WTC11 (cell line): ENCODE measurements at regions not wholly inside any gene's neighbourhood (a gene's known extent, or its start where the extent isn't known, plus 50 kb on each side); places are given as distances from the start of the nearest gene placed in this dataset.

ENCODE experiments used
- ATAC-seq: fragments of 200-7000 bp; cut with Tn5 transposase; 2 replicates; pipeline ENCODE4 v1.10.0; 2021; ENCODE audit warnings: mild to moderate bottlenecking, moderate library complexity
- CTCF ChIA-PET: fragments of 300-600 bp; sonication (Branson Sonifier 250); formaldehyde crosslinking; loops from one replicate; lab custom pipeline; 2021; ENCODE audit warnings: antibody characterized with exemption; lab: Charles Lee
- POLR2A ChIA-PET: fragments of 350-600 bp; sonication (Branson Sonifier 250); formaldehyde crosslinking; loops from one replicate; lab custom pipeline; 2021; ENCODE audit warnings: antibody characterized with exemption; lab: Charles Lee
- DNase-seq: peaks from one replicate; pipeline ENCODE4 v3.0.0; 2021; ENCODE audit warnings: low spot score
- H3K27ac Mint-ChIP-seq: 2 replicates; pipeline ENCODE4 v1.8.0; 2021; ENCODE audit warnings: mixed read lengths
- H3K27me3 Mint-ChIP-seq: 2 replicates; pipeline ENCODE4 v1.8.0; 2021; ENCODE audit warnings: low read depth, mild to moderate bottlenecking, moderate library complexity, mixed read lengths
- H3K36me3 Mint-ChIP-seq: 2 replicates; pipeline ENCODE4 v1.8.0; 2021; ENCODE audit warnings: mixed read lengths
- H3K4me1 Mint-ChIP-seq: 2 replicates; pipeline ENCODE4 v1.8.0; 2022; ENCODE audit warnings: mixed read lengths
- H3K4me3 Mint-ChIP-seq: 2 replicates; pipeline ENCODE4 v1.8.0; 2021; ENCODE audit warnings: mild to moderate bottlenecking, moderate library complexity, mixed read lengths
- H3K9me3 Mint-ChIP-seq: 2 replicates; pipeline ENCODE4 v1.8.0; 2021; ENCODE audit warnings: mixed read lengths
- CBFB ChIP-seq: sonication (generic); formaldehyde crosslinking; IDR thresholded peaks from 2 replicates; pipeline ENCODE4 v1.8.1; 2022; ENCODE audit warnings: mild to moderate bottlenecking, low read depth, missing genetic modification reagents
- CREM ChIP-seq: sonication (generic); formaldehyde crosslinking; IDR thresholded peaks from 2 replicates; pipeline ENCODE4 v1.8.1; 2022; ENCODE audit warnings: mild to moderate bottlenecking, missing genetic modification reagents, moderate library complexity
- ESRRA ChIP-seq: sonication (generic); formaldehyde crosslinking; IDR thresholded peaks from 2 replicates; pipeline ENCODE4 v1.8.1; 2022; ENCODE audit warnings: mild to moderate bottlenecking, missing genetic modification reagents, borderline replicate concordance
- GABPB1 ChIP-seq: sonication (generic); formaldehyde crosslinking; IDR thresholded peaks from 2 replicates; pipeline ENCODE4 v1.8.1; 2023; ENCODE audit warnings: mild to moderate bottlenecking, missing genetic modification reagents
- IRF2 ChIP-seq: sonication (generic); formaldehyde crosslinking; IDR thresholded peaks from 2 replicates; pipeline ENCODE4 v1.8.0; 2022; ENCODE audit warnings: low read depth, missing genetic modification reagents, borderline replicate concordance
- NFYB ChIP-seq: sonication (generic); formaldehyde crosslinking; conservative IDR thresholded peaks from 2 replicates; pipeline ENCODE4 v1.8.0; 2022; ENCODE audit warnings: low read depth, missing genetic modification reagents
- NR1H2 ChIP-seq: sonication (generic); formaldehyde crosslinking; IDR thresholded peaks from 2 replicates; pipeline ENCODE4 v1.9.0; 2021; ENCODE audit warnings: mild to moderate bottlenecking, moderate library complexity, missing genetic modification reagents
- NR3C1 ChIP-seq: sonication (generic); formaldehyde crosslinking; conservative IDR thresholded peaks from 2 replicates; pipeline ENCODE4 v1.8.1; 2023; ENCODE audit warnings: low read depth, mild to moderate bottlenecking, missing genetic modification reagents
- OVOL2 ChIP-seq: fragments of 250-450 bp; sonication (Bioruptor Pico); IDR thresholded peaks from 2 replicates; pipeline ENCODE4 v1.9.0; 2021; ENCODE audit warnings: mild to moderate bottlenecking, borderline replicate concordance
- SMAD3 ChIP-seq: sonication (generic); formaldehyde crosslinking; IDR thresholded peaks from 2 replicates; pipeline ENCODE4 v1.8.0; 2022; ENCODE audit warnings: missing genetic modification reagents, mild to moderate bottlenecking, borderline replicate concordance
- ZBTB21 ChIP-seq: sonication (generic); formaldehyde crosslinking; IDR thresholded peaks from 2 replicates; pipeline ENCODE4 v1.8.1; 2023; ENCODE audit warnings: mild to moderate bottlenecking, missing genetic modification reagents, borderline replicate concordance
- ZNF396 ChIP-seq: fragments of 250-450 bp; sonication (Bioruptor Pico); IDR thresholded peaks from 2 replicates; pipeline ENCODE4 v1.8.0; 2021; ENCODE audit warnings: mild to moderate bottlenecking, moderate library complexity, borderline replicate concordance
- ZNF416 ChIP-seq: fragments of 250-450 bp; sonication (Bioruptor Pico); IDR thresholded peaks from 2 replicates; pipeline ENCODE4 v1.9.0; 2021; ENCODE audit warnings: mild to moderate bottlenecking, inconsistent platforms
- TF ChIP-seq, protein P1 (sequence below): fragments of 250-450 bp; sonication (Bioruptor Pico); IDR thresholded peaks from 2 replicates; pipeline ENCODE4 v1.9.0; 2021; ENCODE audit warnings: mild to moderate bottlenecking
- TF ChIP-seq, protein P2 (sequence below): sonication (generic); formaldehyde crosslinking; IDR thresholded peaks from 2 replicates; pipeline ENCODE4 v1.8.1; 2023; ENCODE audit warnings: mild to moderate bottlenecking, missing genetic modification reagents, borderline replicate concordance
- TF ChIP-seq, protein P3 (sequence below): sonication (generic); formaldehyde crosslinking; IDR thresholded peaks from 2 replicates; pipeline ENCODE4 v1.8.1; 2022; ENCODE audit warnings: mild to moderate bottlenecking, missing genetic modification reagents, moderate library complexity, borderline replicate concordance
- TF ChIP-seq, protein P4 (sequence below): fragments of 250-450 bp; sonication (Bioruptor Pico); conservative IDR thresholded peaks from 2 replicates; pipeline ENCODE4 v1.9.0; 2021; ENCODE audit warnings: mild to moderate bottlenecking
- TF ChIP-seq, protein P5 (sequence below): fragments of 200-600 bp; IDR thresholded peaks from 2 replicates; pipeline ENCODE4 v1.8.0; 2022; ENCODE audit warnings: antibody characterized with exemption
- TF ChIP-seq, protein P6 (sequence below): sonication (generic); formaldehyde crosslinking; IDR thresholded peaks from 2 replicates; pipeline ENCODE4 v1.8.0; 2023; ENCODE audit warnings: mild to moderate bottlenecking, missing genetic modification reagents
- TF ChIP-seq, protein P7 (sequence below): sonication (generic); formaldehyde crosslinking; conservative IDR thresholded peaks from 2 replicates; pipeline ENCODE4 v1.8.1; 2023; ENCODE audit warnings: mild to moderate bottlenecking, low read depth, missing genetic modification reagents, moderate library complexity

DNA sequence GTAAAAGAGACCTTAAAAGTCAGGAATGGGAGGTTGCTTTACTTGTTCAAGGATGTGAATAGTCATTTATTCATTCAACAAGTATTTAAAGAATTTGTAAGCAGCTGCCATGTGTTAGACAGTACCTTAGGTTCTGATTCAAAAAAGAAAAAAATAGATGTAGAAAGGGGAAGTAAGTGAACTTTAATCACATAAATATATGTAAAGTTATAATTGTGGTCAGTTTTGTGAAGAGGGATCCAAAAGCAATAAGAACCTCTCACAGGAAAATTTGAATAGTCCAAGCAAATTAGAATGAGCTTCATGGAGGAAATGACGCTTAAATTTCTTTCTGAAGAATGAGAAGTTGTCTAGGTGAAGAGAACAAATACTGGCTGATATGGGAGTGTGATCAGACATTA is 596.1 kb upstream of the CITED2 start (continued):
- TF ChIP-seq, protein P1, sequence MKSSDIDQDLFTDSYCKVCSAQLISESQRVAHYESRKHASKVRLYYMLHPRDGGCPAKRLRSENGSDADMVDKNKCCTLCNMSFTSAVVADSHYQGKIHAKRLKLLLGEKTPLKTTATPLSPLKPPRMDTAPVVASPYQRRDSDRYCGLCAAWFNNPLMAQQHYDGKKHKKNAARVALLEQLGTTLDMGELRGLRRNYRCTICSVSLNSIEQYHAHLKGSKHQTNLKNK = no peak
- TF ChIP-seq, protein P2, sequence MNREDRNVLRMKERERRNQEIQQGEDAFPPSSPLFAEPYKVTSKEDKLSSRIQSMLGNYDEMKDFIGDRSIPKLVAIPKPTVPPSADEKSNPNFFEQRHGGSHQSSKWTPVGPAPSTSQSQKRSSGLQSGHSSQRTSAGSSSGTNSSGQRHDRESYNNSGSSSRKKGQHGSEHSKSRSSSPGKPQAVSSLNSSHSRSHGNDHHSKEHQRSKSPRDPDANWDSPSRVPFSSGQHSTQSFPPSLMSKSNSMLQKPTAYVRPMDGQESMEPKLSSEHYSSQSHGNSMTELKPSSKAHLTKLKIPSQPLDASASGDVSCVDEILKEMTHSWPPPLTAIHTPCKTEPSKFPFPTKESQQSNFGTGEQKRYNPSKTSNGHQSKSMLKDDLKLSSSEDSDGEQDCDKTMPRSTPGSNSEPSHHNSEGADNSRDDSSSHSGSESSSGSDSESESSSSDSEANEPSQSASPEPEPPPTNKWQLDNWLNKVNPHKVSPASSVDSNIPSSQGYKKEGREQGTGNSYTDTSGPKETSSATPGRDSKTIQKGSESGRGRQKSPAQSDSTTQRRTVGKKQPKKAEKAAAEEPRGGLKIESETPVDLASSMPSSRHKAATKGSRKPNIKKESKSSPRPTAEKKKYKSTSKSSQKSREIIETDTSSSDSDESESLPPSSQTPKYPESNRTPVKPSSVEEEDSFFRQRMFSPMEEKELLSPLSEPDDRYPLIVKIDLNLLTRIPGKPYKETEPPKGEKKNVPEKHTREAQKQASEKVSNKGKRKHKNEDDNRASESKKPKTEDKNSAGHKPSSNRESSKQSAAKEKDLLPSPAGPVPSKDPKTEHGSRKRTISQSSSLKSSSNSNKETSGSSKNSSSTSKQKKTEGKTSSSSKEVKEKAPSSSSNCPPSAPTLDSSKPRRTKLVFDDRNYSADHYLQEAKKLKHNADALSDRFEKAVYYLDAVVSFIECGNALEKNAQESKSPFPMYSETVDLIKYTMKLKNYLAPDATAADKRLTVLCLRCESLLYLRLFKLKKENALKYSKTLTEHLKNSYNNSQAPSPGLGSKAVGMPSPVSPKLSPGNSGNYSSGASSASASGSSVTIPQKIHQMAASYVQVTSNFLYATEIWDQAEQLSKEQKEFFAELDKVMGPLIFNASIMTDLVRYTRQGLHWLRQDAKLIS (CRISPR knock-in tag) = no peak
- no peak for TF ChIP-seq NFYB (CRISPR knock-in tag)
- TF ChIP-seq, protein P3, sequence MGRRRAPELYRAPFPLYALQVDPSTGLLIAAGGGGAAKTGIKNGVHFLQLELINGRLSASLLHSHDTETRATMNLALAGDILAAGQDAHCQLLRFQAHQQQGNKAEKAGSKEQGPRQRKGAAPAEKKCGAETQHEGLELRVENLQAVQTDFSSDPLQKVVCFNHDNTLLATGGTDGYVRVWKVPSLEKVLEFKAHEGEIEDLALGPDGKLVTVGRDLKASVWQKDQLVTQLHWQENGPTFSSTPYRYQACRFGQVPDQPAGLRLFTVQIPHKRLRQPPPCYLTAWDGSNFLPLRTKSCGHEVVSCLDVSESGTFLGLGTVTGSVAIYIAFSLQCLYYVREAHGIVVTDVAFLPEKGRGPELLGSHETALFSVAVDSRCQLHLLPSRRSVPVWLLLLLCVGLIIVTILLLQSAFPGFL = no peak
- TF ChIP-seq, protein P4, sequence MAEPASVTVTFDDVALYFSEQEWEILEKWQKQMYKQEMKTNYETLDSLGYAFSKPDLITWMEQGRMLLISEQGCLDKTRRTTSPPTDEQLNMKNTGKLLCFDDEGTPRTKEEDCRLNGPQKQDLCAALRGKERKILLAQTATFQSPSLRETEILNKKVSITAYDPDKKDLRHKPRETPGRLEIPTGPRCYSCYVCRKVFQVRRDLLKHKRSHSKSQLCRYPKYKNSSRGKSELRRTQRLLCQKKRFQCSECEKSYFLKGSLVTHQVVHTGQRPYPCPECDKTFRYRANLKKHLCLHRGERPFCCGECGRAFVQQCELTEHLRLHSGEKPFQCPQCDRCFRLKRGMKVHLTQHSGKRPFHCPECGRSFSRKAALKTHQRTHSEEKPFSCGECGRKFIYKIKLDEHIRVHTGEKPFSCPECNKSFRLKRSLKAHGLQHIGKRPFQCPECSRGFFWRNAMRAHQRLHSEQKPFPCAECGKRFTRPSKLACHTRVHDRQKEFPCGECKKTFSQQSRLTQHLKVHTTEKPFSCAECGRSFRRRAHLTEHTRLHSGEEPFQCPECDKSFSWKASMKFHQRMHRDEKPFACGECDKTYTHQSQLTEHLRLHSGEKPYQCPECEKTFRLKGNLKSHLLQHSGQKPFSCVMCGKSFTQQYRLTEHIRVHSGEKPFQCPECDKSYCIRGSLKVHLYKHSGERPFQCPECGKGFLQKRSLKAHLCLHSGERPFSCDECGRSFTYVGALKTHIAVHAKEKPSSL (CRISPR knock-in tag) = no peak

DNA sequence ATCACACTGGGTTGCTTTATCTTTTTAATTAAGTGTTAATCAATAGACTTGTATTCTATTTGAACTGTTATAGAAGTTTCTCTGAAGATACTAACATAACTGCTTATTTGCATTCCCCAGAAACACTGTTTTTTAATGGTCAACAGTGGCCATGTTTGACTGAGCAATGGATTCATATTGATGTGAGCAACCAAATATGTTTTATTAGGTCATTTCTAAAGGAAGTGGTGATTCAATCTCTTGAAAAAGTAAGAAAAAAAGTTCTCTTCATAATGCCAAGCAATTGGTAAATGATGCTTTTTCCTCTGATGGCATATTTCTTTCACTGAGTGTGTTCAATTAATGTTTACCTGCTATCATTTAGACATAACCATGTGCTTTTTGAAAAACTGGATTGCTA is 593.0 kb upstream of the CITED2 start:
- 0 out of 2 replicates have a peak, but pooled peaks cover 12% of the 10 kb centered on the region for H3K9me3 Mint-ChIP-seq
- no peak for DNase-seq
- POLR2A ChIA-PET = no interaction called here
- no peak for TF ChIP-seq IRF2 (CRISPR knock-in tag)
- TF ChIP-seq ZBTB21 (CRISPR knock-in tag) = no peak
- TF ChIP-seq, protein P3 = no peak
- TF ChIP-seq OVOL2 (CRISPR knock-in tag) = no peak
- TF ChIP-seq NFYB (CRISPR knock-in tag) = no peak
- TF ChIP-seq, protein P5, sequence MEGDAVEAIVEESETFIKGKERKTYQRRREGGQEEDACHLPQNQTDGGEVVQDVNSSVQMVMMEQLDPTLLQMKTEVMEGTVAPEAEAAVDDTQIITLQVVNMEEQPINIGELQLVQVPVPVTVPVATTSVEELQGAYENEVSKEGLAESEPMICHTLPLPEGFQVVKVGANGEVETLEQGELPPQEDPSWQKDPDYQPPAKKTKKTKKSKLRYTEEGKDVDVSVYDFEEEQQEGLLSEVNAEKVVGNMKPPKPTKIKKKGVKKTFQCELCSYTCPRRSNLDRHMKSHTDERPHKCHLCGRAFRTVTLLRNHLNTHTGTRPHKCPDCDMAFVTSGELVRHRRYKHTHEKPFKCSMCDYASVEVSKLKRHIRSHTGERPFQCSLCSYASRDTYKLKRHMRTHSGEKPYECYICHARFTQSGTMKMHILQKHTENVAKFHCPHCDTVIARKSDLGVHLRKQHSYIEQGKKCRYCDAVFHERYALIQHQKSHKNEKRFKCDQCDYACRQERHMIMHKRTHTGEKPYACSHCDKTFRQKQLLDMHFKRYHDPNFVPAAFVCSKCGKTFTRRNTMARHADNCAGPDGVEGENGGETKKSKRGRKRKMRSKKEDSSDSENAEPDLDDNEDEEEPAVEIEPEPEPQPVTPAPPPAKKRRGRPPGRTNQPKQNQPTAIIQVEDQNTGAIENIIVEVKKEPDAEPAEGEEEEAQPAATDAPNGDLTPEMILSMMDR = no peak
- TF ChIP-seq SMAD3 (CRISPR knock-in tag) = no peak
- no peak for TF ChIP-seq CREM (CRISPR knock-in tag)
- TF ChIP-seq, protein P6, sequence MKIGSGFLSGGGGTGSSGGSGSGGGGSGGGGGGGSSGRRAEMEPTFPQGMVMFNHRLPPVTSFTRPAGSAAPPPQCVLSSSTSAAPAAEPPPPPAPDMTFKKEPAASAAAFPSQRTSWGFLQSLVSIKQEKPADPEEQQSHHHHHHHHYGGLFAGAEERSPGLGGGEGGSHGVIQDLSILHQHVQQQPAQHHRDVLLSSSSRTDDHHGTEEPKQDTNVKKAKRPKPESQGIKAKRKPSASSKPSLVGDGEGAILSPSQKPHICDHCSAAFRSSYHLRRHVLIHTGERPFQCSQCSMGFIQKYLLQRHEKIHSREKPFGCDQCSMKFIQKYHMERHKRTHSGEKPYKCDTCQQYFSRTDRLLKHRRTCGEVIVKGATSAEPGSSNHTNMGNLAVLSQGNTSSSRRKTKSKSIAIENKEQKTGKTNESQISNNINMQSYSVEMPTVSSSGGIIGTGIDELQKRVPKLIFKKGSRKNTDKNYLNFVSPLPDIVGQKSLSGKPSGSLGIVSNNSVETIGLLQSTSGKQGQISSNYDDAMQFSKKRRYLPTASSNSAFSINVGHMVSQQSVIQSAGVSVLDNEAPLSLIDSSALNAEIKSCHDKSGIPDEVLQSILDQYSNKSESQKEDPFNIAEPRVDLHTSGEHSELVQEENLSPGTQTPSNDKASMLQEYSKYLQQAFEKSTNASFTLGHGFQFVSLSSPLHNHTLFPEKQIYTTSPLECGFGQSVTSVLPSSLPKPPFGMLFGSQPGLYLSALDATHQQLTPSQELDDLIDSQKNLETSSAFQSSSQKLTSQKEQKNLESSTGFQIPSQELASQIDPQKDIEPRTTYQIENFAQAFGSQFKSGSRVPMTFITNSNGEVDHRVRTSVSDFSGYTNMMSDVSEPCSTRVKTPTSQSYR (CRISPR knock-in tag) = no peak
- no peak for TF ChIP-seq NR3C1 (CRISPR knock-in tag)
- no peak for TF ChIP-seq CBFB (CRISPR knock-in tag)
- TF ChIP-seq ESRRA (CRISPR knock-in tag) = no peak
- TF ChIP-seq ZNF396 = no peak
- TF ChIP-seq NR1H2 (CRISPR knock-in tag) = no peak
- TF ChIP-seq, protein P7, sequence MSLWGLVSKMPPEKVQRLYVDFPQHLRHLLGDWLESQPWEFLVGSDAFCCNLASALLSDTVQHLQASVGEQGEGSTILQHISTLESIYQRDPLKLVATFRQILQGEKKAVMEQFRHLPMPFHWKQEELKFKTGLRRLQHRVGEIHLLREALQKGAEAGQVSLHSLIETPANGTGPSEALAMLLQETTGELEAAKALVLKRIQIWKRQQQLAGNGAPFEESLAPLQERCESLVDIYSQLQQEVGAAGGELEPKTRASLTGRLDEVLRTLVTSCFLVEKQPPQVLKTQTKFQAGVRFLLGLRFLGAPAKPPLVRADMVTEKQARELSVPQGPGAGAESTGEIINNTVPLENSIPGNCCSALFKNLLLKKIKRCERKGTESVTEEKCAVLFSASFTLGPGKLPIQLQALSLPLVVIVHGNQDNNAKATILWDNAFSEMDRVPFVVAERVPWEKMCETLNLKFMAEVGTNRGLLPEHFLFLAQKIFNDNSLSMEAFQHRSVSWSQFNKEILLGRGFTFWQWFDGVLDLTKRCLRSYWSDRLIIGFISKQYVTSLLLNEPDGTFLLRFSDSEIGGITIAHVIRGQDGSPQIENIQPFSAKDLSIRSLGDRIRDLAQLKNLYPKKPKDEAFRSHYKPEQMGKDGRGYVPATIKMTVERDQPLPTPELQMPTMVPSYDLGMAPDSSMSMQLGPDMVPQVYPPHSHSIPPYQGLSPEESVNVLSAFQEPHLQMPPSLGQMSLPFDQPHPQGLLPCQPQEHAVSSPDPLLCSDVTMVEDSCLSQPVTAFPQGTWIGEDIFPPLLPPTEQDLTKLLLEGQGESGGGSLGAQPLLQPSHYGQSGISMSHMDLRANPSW (CRISPR knock-in tag) = no peak
- TF ChIP-seq ZNF416 (CRISPR knock-in tag) = no peak
- no peak for TF ChIP-seq GABPB1 (CRISPR knock-in tag)
- TF ChIP-seq, all 79 proteins: peak for 0
- no peak for ATAC-seq
- CTCF ChIA-PET = no interaction called here
- Mint-ChIP-seq H3K27ac (no peak overlapping the region), H3K4me1 (peaks cover 28% of the 10 kb centered on the region), H3K4me3 (no peak overlapping the region), H3K27me3 (no peaks in the 10 kb centered on the region), H3K36me3 (no peaks in the 10 kb centered on the region)
